ENCODE measurements at regions not wholly inside any gene's neighbourhood (a gene's known extent, or its start where the extent isn't known, plus 50 kb on each side); places are given as distances from the start of the nearest gene placed in this dataset.

DNA sequence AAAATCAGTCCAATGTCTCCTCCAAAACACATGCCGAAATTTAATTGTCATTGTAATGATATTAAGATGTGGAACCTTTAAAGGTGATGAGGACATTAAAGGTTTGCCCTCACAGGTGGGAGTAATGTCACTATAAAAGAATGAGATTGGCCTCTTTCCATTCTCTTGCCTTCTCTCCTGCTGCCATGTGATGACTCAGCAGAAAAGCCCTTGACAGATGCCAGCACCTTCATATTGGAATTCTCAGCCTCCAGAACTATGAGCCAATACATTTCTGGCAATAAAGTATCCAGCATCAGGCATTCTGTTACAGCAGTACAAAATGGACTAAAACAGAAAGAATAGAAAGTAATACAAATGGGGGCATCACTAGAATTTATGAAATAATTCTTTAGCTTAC is 609.7 kb downstream of the SLC16A7 start:
- intact Hi-C loops (cut with micrococcal nuclease; ENCODE audit: unreplicated experiment) = no loop called here
- peak in 1 of 2 experiments; percentile 3 for DNase-seq

DNA sequence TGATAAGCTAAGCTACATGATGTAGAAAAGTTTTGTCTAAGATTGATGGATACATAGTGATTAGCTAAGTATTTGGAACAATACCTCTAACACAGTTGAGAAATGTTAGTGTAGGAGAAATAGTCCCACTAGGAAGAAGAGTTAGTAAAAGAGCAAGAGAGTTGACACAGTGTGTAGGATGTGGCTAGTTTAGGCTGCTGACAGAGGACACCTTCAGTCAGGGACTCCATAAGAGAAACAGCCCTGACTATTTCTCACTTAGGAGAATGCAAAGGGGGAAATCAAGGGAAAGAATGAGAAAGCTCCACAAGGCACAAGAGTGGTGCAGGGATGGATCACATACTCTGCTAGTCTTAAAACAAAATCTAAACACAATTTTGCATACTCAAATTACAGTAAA is 613.7 kb downstream of the SLC16A7 start:
- peak overlapping the region; percentile 60; the same call in 1 of the 2 replicates for H2AFZ ChIP-seq

More for the DNA sequence above, 609.7 kb downstream of the SLC16A7 start:
- POLR2A ChIA-PET (ENCODE audit: unreplicated experiment) = no interaction called here
- Histone ChIP-seq H3F3A (ENCODE audit: insufficient read depth, low read depth) (no peaks in the 10 kb centered on the region), H4K20me1 (ENCODE audit: insufficient read depth) (no peaks in the 10 kb centered on the region), H3K27me3 (ENCODE audit: insufficient read depth, low read depth) (no peaks in the 10 kb centered on the region), H3K27ac (no peak overlapping the region), H3K4me2 (no peak overlapping the region), H3K36me3 (ENCODE audit: low read depth) (no peaks in the 10 kb centered on the region), H3K79me2 (ENCODE audit: low read depth) (no peaks in the 10 kb centered on the region), H3K9me3 (ENCODE audit: insufficient read depth, low read depth) (peaks cover 3% of the 10 kb centered on the region; the same call in 1 of the 2 replicates), H3K9me2 (ENCODE audit: insufficient read depth) (no peaks in the 10 kb centered on the region), H2AFZ (no peak overlapping the region), H3K4me1 (replicated peaks; ENCODE audit: insufficient read depth) (peaks cover 5% of the 10 kb centered on the region; the same call in 1 of the 2 replicates), H3K4me3 (no peak overlapping the region)
- CTCF ChIA-PET = no interaction called here
- TF ChIP-seq, protein P1, sequence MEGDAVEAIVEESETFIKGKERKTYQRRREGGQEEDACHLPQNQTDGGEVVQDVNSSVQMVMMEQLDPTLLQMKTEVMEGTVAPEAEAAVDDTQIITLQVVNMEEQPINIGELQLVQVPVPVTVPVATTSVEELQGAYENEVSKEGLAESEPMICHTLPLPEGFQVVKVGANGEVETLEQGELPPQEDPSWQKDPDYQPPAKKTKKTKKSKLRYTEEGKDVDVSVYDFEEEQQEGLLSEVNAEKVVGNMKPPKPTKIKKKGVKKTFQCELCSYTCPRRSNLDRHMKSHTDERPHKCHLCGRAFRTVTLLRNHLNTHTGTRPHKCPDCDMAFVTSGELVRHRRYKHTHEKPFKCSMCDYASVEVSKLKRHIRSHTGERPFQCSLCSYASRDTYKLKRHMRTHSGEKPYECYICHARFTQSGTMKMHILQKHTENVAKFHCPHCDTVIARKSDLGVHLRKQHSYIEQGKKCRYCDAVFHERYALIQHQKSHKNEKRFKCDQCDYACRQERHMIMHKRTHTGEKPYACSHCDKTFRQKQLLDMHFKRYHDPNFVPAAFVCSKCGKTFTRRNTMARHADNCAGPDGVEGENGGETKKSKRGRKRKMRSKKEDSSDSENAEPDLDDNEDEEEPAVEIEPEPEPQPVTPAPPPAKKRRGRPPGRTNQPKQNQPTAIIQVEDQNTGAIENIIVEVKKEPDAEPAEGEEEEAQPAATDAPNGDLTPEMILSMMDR (conservative IDR thresholded peaks at IDR 0.05) = no peak
- TF ChIP-seq EZH2 (IDR thresholded peaks at IDR 0.05; ENCODE audit: low read depth) = no peak
- BruUV-seq (replicated peaks) = no TSS peak

DNA sequence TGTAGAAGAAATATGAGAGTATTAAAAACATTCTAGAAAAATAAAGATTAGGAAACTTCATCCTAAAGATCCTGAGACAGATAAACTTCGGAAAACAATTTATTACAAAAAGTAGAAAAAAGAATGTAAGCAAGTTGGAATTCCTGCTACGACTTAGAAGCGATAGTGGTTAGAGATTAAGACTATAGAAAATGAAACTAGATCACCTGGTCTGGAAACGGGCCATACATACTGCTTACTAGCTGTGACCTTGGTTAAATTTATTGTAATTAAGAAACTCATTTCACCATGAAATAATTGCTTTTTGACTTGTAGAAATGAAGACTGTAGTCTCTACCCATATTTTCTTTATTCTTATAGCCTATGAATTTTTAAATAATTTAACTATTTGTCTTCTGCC is 614.1 kb downstream of the SLC16A7 start:
- Histone ChIP-seq H2AFZ (peak overlapping the region; percentile 60; the same call in 1 of the 2 replicates), H3K27me3 (ENCODE audit: insufficient read depth, low read depth) (no peaks in the 10 kb centered on the region), H4K20me1 (ENCODE audit: insufficient read depth) (no peaks in the 10 kb centered on the region), H3K4me1 (replicated peaks; ENCODE audit: insufficient read depth) (peaks cover 5% of the 10 kb centered on the region; the same call in 1 of the 2 replicates), H3K9me2 (ENCODE audit: insufficient read depth) (no peaks in the 10 kb centered on the region), H3K36me3 (ENCODE audit: low read depth) (no peaks in the 10 kb centered on the region), H3K4me2 (peak overlapping the region; percentile 38), H3K4me3 (no peak overlapping the region), H3K9me3 (ENCODE audit: insufficient read depth, low read depth) (peaks cover 3% of the 10 kb centered on the region; the same call in 1 of the 2 replicates), H3K79me2 (ENCODE audit: low read depth) (no peaks in the 10 kb centered on the region), H3F3A (ENCODE audit: insufficient read depth, low read depth) (no peaks in the 10 kb centered on the region), H3K27ac (no peak overlapping the region)
- intact Hi-C loops (cut with micrococcal nuclease; ENCODE audit: unreplicated experiment) = no loop called here
- POLR2A ChIA-PET (ENCODE audit: unreplicated experiment) = no interaction called here
- no TSS peak for BruUV-seq (replicated peaks)
- no peak for TF ChIP-seq EZH2 (IDR thresholded peaks at IDR 0.05; ENCODE audit: low read depth)
- TF ChIP-seq, protein P1 (conservative IDR thresholded peaks at IDR 0.05) = no peak
- CTCF ChIA-PET = no interaction called here
- DNase-seq = no peak

More for the DNA sequence above, 613.7 kb downstream of the SLC16A7 start:
- ChIA-PET CTCF (no interaction called here), POLR2A (ENCODE audit: unreplicated experiment) (no interaction called here)
- Histone ChIP-seq H3K9me2 (ENCODE audit: insufficient read depth) (no peaks in the 10 kb centered on the region), H3K79me2 (ENCODE audit: low read depth) (no peaks in the 10 kb centered on the region), H3K4me2 (peak overlapping the region; percentile 38; the same call in 1 of the 2 replicates), H4K20me1 (ENCODE audit: insufficient read depth) (no peaks in the 10 kb centered on the region), H3K27ac (no peak overlapping the region), H3K36me3 (ENCODE audit: low read depth) (no peaks in the 10 kb centered on the region), H3K4me3 (no peak overlapping the region), H3K9me3 (ENCODE audit: insufficient read depth, low read depth) (peaks cover 3% of the 10 kb centered on the region; the same call in 1 of the 2 replicates), H3K4me1 (replicated peaks; ENCODE audit: insufficient read depth) (peaks cover 5% of the 10 kb centered on the region; the same call in 1 of the 2 replicates), H3F3A (ENCODE audit: insufficient read depth, low read depth) (no peaks in the 10 kb centered on the region), H3K27me3 (ENCODE audit: insufficient read depth, low read depth) (no peaks in the 10 kb centered on the region)
- BruUV-seq (replicated peaks) = no TSS peak
- intact Hi-C loops (cut with micrococcal nuclease; ENCODE audit: unreplicated experiment) = no loop called here
- DNase-seq = no peak
- TF ChIP-seq, protein P1 (conservative IDR thresholded peaks at IDR 0.05) = no peak
- no peak for TF ChIP-seq EZH2 (IDR thresholded peaks at IDR 0.05; ENCODE audit: low read depth)
